ENCODE measurements at regions not wholly inside any gene's neighbourhood (a gene's known extent, or its start where the extent isn't known, plus 50 kb on each side); places are given as distances from the start of the nearest gene placed in this dataset.
A peak's percentile ranks its signal among the peaks of the same experiment; 100 is the strongest.
"Not testable (repeated sequence)": the region's sequence is repeated elsewhere in the genome, so short reads cannot be mapped to it uniquely, and the experiment has no call there.

DNA sequence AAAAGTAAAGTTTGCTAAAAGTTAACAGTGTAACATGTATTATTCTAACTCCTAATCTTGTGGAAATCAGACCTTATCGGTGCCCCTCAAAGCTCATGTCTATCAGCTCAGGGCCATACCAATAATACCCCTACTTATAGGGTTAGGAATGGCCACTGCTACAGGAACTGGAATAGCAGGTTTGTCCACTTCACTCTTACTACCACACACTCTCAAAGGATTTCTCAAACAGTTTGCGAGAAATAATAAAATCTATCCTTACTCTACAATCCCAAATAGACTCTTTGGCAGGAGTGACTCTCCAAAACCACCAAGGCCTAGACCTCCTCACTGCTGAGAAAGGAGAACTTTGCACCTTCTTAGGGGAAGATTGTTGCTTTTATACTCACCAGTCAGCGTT is 1677.7 kb downstream of the OLFM4 start:
- DNase-seq (peak in 2 of 5 donors; percentile 7 to 8), FAIRE-seq (no peak)
- H3K27ac ChIP-seq (ENCODE audit: low read depth in 2 of 2, low read length in 2 of 2): no peak overlapping the region
- no peak overlapping the region for H3K4me3 ChIP-seq (ENCODE audit: low read length in 3 of 3)
- TF ChIP-seq, protein P1, sequence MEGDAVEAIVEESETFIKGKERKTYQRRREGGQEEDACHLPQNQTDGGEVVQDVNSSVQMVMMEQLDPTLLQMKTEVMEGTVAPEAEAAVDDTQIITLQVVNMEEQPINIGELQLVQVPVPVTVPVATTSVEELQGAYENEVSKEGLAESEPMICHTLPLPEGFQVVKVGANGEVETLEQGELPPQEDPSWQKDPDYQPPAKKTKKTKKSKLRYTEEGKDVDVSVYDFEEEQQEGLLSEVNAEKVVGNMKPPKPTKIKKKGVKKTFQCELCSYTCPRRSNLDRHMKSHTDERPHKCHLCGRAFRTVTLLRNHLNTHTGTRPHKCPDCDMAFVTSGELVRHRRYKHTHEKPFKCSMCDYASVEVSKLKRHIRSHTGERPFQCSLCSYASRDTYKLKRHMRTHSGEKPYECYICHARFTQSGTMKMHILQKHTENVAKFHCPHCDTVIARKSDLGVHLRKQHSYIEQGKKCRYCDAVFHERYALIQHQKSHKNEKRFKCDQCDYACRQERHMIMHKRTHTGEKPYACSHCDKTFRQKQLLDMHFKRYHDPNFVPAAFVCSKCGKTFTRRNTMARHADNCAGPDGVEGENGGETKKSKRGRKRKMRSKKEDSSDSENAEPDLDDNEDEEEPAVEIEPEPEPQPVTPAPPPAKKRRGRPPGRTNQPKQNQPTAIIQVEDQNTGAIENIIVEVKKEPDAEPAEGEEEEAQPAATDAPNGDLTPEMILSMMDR (IDR thresholded peaks at IDR 0.05; ENCODE audit: borderline replicate concordance, extremely low read depth, insufficient read depth): no peak
- no peaks in the 10 kb centered on the region for H3K27me3 ChIP-seq (ENCODE audit: control insufficient read depth, insufficient read depth, low read length)
- H3K9me3 ChIP-seq (ENCODE audit: control insufficient read depth in 2 of 3, insufficient read depth in 1 of 3, low read length in 3 of 3): no peaks in the 10 kb centered on the region
- no peak overlapping the region for H3K9ac ChIP-seq (ENCODE audit: low read length in 3 of 3)
- intact Hi-C loops (cut with DNase I): no loop called here
- H3K4me1 ChIP-seq (ENCODE audit: control insufficient read depth in 2 of 3, insufficient read depth in 2 of 3, low read depth in 1 of 3, low read length in 3 of 3): no peaks in the 10 kb centered on the region
- no peaks in the 10 kb centered on the region for H3K36me3 ChIP-seq (ENCODE audit: control insufficient read depth in 2 of 3, insufficient read depth in 3 of 3, low read length in 3 of 3)

DNA sequence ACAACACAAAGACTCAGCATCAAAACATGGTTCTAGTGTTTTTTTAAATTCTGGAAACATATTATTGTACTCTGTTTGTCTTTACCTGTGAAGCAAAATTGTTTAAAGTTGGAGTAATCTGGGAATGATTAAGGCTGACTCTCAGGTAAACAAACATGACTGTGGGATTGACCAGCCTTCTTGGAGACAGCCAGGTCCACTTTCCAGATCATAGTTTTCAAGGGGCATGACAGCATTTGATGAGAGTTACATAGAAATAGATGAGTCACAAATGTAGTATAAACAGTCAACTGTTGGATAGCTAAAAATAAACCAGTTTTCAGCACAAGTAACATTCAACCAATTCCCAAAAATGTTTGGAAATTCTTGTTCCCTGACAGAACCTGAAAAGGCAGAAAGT is 1680.9 kb downstream of the OLFM4 start:
- Histone ChIP-seq H3K27ac (ENCODE audit: low read depth in 2 of 2, low read length in 2 of 2) (no peak overlapping the region), H3K9me3 (ENCODE audit: control insufficient read depth in 2 of 3, insufficient read depth in 1 of 3, low read length in 3 of 3) (peaks cover 0 to 2% (median 0%) of the 10 kb centered on the region in 3 donors), H3K9ac (ENCODE audit: low read length in 3 of 3) (no peak overlapping the region), H3K27me3 (ENCODE audit: control insufficient read depth, insufficient read depth, low read length) (no peaks in the 10 kb centered on the region), H3K4me3 (ENCODE audit: low read length in 3 of 3) (no peak overlapping the region), H3K4me1 (ENCODE audit: control insufficient read depth in 2 of 3, insufficient read depth in 2 of 3, low read depth in 1 of 3, low read length in 3 of 3) (no peaks in the 10 kb centered on the region), H3K36me3 (ENCODE audit: control insufficient read depth in 2 of 3, insufficient read depth in 3 of 3, low read length in 3 of 3) (no peaks in the 10 kb centered on the region)
- DNase-seq: no peak
- TF ChIP-seq, protein P1 (IDR thresholded peaks at IDR 0.05; ENCODE audit: borderline replicate concordance, extremely low read depth, insufficient read depth): no peak
- FAIRE-seq: no peak
- intact Hi-C loops (cut with DNase I): no loop called here

DNA sequence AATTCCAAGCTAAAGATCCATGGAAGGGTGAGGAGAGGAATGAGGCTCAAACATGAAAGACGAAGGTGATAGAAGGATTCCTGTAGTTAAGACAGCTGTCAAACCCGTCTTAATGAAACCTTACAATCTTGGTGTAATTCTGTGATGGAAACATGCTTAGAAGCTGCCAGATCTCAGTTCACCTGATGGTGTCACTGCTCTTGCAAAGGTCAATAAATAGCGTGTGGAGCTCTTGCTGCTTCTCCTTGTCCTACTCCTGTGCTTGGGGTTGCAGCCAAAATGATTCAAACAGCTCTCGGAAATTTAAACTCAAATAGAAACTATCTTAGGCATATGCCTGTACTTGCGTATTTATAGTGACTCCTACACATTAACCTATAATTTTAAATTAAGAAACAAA is 1705.0 kb downstream of the OLFM4 start:
- TF ChIP-seq, protein P1 (IDR thresholded peaks at IDR 0.05; ENCODE audit: borderline replicate concordance, extremely low read depth, insufficient read depth): no peak
- H3K36me3 ChIP-seq (ENCODE audit: control insufficient read depth in 2 of 3, insufficient read depth in 3 of 3, low read length in 3 of 3): no peaks in the 10 kb centered on the region
- H3K9me3 ChIP-seq (ENCODE audit: control insufficient read depth in 2 of 3, insufficient read depth in 1 of 3, low read length in 3 of 3): no peaks in the 10 kb centered on the region
- no peak overlapping the region for H3K4me3 ChIP-seq (ENCODE audit: low read length in 3 of 3)
- DNase-seq (no peak), FAIRE-seq (no peak)
- no peak overlapping the region for H3K27ac ChIP-seq (ENCODE audit: low read depth in 2 of 2, low read length in 2 of 2)
- intact Hi-C loops (cut with DNase I): no loop called here
- no peaks in the 10 kb centered on the region for H3K27me3 ChIP-seq (ENCODE audit: control insufficient read depth, insufficient read depth, low read length)
- no peak overlapping the region for H3K9ac ChIP-seq (ENCODE audit: low read length in 3 of 3)
- no peaks in the 10 kb centered on the region for H3K4me1 ChIP-seq (ENCODE audit: control insufficient read depth in 2 of 3, insufficient read depth in 2 of 3, low read depth in 1 of 3, low read length in 3 of 3)

DNA sequence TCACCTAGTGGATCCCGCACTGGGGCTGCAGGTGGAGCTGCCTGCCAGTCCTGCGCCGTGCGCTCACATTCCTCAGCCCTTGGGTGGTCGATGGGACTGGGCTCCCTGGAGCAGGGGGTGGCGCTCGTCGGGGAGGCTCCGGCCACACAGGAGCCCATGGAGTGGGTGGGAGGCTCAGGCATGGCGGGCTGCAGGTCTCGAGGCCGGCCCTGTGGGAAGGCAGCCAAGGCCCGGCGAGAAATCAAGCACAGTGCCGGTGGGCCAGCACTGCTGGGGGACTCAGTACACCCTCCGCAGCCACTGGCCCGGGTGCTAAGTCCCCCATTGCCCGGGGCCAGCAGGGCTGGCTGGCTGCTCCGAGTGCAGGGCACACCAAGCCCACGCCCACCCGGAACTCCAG is 1708.6 kb downstream of the OLFM4 start:
- intact Hi-C loops (cut with DNase I); H3K9me3 ChIP-seq (ENCODE audit: control insufficient read depth in 2 of 3, insufficient read depth in 1 of 3, low read length in 3 of 3); H3K9ac ChIP-seq (ENCODE audit: low read length in 3 of 3); H3K27me3 ChIP-seq (ENCODE audit: control insufficient read depth, insufficient read depth, low read length); H3K4me3 ChIP-seq (ENCODE audit: low read length in 3 of 3); H3K36me3 ChIP-seq (ENCODE audit: control insufficient read depth in 2 of 3, insufficient read depth in 3 of 3, low read length in 3 of 3); H3K4me1 ChIP-seq (ENCODE audit: control insufficient read depth in 2 of 3, insufficient read depth in 2 of 3, low read depth in 1 of 3, low read length in 3 of 3); H3K27ac ChIP-seq (ENCODE audit: low read depth in 2 of 2, low read length in 2 of 2); FAIRE-seq: not testable (repeated sequence)
- peak in 1 of 5 donors; percentile 43 for DNase-seq

Measured in kidney (tissue), 13 donors.